ENCODE measurements at regions not wholly inside any gene's neighbourhood (a gene's known extent, or its start where the extent isn't known, plus 50 kb on each side); places are given as distances from the start of the nearest gene placed in this dataset.

DNA sequence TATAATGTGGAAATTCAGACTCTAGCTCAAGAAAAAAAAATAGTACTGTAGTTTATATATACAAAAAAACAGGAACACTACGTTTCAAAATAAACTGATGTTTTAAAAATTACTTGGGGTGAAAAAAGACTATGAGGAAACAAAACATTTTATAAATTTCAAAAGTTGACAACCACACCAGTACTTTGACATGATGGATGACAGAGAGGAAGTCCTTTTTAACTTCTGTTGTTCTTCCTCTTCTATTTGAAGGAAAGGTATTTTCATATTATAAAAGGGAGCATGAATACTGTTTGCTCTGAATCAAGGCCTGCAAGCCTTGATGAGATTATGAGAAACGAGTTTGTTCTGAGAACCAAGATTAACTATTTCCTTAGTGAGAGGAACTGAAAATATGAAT is 456.9 kb downstream of the TAF11L14 start:
- TF ChIP-seq EZH2 (IDR thresholded peaks at IDR 0.05; ENCODE audit: borderline replicate concordance) (no peak), EZH2phosphoT487 (IDR thresholded peaks at IDR 0.05; ENCODE audit: low read depth, severe bottlenecking, unreplicated experiment) (no peak)
- TF ChIP-seq, protein P1, sequence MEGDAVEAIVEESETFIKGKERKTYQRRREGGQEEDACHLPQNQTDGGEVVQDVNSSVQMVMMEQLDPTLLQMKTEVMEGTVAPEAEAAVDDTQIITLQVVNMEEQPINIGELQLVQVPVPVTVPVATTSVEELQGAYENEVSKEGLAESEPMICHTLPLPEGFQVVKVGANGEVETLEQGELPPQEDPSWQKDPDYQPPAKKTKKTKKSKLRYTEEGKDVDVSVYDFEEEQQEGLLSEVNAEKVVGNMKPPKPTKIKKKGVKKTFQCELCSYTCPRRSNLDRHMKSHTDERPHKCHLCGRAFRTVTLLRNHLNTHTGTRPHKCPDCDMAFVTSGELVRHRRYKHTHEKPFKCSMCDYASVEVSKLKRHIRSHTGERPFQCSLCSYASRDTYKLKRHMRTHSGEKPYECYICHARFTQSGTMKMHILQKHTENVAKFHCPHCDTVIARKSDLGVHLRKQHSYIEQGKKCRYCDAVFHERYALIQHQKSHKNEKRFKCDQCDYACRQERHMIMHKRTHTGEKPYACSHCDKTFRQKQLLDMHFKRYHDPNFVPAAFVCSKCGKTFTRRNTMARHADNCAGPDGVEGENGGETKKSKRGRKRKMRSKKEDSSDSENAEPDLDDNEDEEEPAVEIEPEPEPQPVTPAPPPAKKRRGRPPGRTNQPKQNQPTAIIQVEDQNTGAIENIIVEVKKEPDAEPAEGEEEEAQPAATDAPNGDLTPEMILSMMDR (IDR thresholded peaks at IDR 0.05; ENCODE audit: poor library complexity): no peak
